GM23338 (cell line): ENCODE measurements at regions not wholly inside any gene's neighbourhood (a gene's known extent, or its start where the extent isn't known, plus 50 kb on each side); places are given as distances from the start of the nearest gene placed in this dataset.

ENCODE experiments used
- CREB1 ChIP-seq: fragments of 250-450 bp; sonication (Bioruptor Pico); IDR thresholded peaks from 2 replicates; pipeline ENCODE4 v1.5.0; 2020; ENCODE audit warnings: low read depth, mild to moderate bottlenecking, moderate library complexity
- ETS1 ChIP-seq: IDR thresholded peaks from 2 replicates; pipeline ENCODE4 v1.6.1; 2016; ENCODE audit warnings: antibody characterized with exemption
- EZH2 ChIP-seq: fragments of 200-600 bp; sonication (generic); IDR thresholded peaks from one replicate; pipeline ENCODE4 v1.8.0; 2017; ENCODE audit warnings: antibody characterized with exemption, mild to moderate bottlenecking, low read depth; ENCODE audit not compliant: unreplicated experiment
- EZH2phosphoT487 ChIP-seq: fragments of 200-600 bp; sonication (generic); IDR thresholded peaks from one replicate; pipeline ENCODE4 v1.8.1; 2018; ENCODE audit warnings: antibody characterized with exemption; ENCODE audit not compliant: unreplicated experiment
- JUNB ChIP-seq: IDR thresholded peaks from one replicate; pipeline ENCODE4 v1.6.1; 2016; ENCODE audit warnings: antibody characterized with exemption; ENCODE audit not compliant: unreplicated experiment
- NANOG ChIP-seq: IDR thresholded peaks from 2 replicates; pipeline ENCODE4 v1.6.1; 2016; ENCODE audit warnings: antibody characterized with exemption, borderline replicate concordance
- POLR2AphosphoS5 ChIP-seq: IDR thresholded peaks from 2 replicates; pipeline ENCODE4 v1.6.1; 2016; ENCODE audit warnings: antibody characterized with exemption, low read depth
- REST ChIP-seq: IDR thresholded peaks from one replicate; pipeline ENCODE4 v1.6.1; 2018; ENCODE audit warnings: antibody characterized with exemption; ENCODE audit not compliant: unreplicated experiment
- STAT1 ChIP-seq: IDR thresholded peaks from one replicate; pipeline ENCODE4 v1.6.1; 2016; ENCODE audit warnings: antibody characterized with exemption; ENCODE audit not compliant: unreplicated experiment
- ZNF331 ChIP-seq: fragments of 250-450 bp; sonication (Bioruptor Pico); IDR thresholded peaks from 2 replicates; pipeline ENCODE4 v1.5.0; 2020; ENCODE audit warnings: low read depth, mild to moderate bottlenecking, moderate library complexity
- ZNF462 ChIP-seq: fragments of 250-450 bp; sonication (Bioruptor Pico); IDR thresholded peaks from 2 replicates; pipeline ENCODE4 v1.5.0; 2020; ENCODE audit warnings: mild to moderate bottlenecking, moderate library complexity

GRCh38 chr13:39111145-39111544 is 72.9 kb downstream of the NHLRC3 start (continued):
- TF ChIP-seq ZNF462 (CRISPR knock-in tag) = no peak
- TF ChIP-seq REST = no peak
- TF ChIP-seq ZNF331 = no peak
- TF ChIP-seq ETS1 = no peak
- TF ChIP-seq POLR2AphosphoS5 = no peak
- TF ChIP-seq NANOG = no peak
- TF ChIP-seq EZH2 = no peak
- no peak for TF ChIP-seq STAT1
- no peak for TF ChIP-seq EZH2phosphoT487
- no peak for TF ChIP-seq CREB1 (CRISPR knock-in tag)
- no peak for TF ChIP-seq JUNB
